GM12874 (cell line): ENCODE measurements at regions not wholly inside any gene's neighbourhood (a gene's known extent, or its start where the extent isn't known, plus 50 kb on each side); places are given as distances from the start of the nearest gene placed in this dataset.

Experiments used
- CTCF ChIP-seq: IDR thresholded peaks from 2 replicates; pipeline ENCODE4 v1.5.1; 2011; ENCODE audit warnings: low read depth, mild to moderate bottlenecking, control low read depth, low read length, moderate library complexity; ENCODE audit not compliant: insufficient read depth

DNA sequence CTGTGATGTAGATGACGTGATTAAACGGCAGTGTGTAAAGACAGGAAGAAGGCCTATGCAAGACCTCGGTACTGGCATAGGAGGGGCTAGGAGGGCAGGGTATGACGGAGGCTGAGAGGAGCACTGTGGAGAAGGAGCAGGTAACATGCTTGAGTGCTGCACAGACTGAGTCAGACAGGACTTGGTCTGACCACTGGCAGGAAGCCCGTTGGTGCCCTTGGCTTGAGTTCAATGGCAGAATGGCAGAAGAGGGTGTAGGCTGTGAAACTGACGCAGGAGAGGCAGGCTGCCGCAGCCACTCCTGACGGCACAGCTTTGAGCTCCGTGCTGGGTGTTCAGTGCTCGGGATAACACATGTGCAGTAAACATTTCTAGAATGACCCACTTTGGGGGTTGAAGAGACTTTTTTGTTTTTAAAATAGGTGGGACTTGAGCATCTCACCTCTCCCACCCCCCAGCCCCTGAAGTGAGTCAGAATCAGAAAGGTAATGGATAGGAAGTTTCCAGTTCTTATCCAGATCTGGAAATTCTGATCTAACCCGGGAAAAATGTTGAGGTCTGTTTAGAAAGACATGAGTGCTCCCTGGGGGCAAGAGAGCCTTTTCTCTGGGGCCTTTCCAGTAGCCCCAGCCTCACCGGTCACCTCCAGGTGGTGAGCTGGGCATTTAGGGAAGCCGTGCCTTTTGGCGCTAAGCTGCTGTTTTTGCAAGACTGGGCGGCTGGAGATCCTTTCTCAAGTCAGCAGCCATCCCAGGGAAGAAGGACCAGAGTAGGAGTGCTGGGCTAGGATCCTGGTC lies 126.4 kb downstream of the RPLP1 start:
- no peak for TF ChIP-seq CTCF

GRCh38 chr15:69579950-69580618 lies 127.5 kb downstream of the RPLP1 start:
- TF ChIP-seq CTCF = no peak

DNA sequence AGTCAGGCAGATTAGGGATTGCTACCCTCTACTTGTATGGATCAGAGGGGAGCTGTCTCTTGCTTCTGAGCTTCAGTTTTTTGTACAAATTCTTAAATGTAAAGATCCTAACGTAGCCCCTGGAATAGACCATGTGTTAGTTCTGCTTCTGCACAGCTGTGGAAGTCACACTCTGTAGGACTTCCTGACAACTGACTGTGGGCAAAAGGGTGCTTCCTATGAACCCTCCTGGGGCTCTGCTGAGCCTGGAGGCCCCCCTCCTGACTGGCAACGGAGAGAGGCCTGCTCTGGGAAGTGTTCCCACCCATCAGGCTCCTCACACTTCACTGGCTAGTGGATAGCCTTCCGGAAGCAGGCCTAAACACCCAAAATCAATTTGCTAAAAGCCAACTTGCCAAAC lies 131.0 kb downstream of the RPLP1 start:
- TF ChIP-seq CTCF = no peak

DNA sequence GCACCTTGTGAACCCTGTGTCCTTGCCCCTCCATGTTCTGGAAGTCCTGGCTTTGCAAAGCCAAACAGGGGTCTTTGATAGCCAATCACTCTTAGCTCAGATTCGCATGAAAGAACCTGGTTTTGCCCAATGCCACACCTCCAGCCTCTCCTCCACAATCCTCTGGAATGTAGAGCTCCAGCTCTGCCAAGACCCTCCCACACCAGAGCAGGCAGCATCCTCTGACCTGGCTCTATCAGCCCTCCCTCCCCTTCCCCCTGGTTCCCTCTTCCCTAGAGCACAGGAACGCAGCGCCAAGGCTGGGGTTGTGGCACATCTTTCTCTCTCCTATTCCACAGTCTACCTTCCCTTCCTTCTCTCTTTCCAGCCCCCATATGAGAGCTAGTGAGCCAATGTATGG lies 133.3 kb downstream of the RPLP1 start:
- TF ChIP-seq CTCF = no peak

DNA sequence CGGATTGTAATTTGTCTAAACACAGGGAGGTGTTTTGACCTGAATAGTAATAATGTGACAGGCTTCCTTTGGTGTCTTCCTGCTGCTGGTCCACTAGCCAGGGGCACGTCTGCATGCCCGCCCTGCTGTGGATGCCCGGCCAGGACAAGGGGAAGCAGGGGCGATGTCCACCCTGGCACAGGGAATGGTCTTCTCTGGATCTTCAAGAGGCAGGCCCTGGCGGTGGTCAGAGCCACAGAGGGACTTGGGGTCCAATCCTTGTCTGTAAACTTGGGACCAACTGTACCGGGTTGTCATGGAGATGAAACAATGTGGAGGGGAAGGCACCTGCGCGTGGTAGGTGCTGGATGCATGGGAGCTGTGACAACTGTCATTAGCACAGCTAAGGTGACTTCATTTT lies 134.1 kb downstream of the RPLP1 start:
- TF ChIP-seq CTCF = no peak

DNA sequence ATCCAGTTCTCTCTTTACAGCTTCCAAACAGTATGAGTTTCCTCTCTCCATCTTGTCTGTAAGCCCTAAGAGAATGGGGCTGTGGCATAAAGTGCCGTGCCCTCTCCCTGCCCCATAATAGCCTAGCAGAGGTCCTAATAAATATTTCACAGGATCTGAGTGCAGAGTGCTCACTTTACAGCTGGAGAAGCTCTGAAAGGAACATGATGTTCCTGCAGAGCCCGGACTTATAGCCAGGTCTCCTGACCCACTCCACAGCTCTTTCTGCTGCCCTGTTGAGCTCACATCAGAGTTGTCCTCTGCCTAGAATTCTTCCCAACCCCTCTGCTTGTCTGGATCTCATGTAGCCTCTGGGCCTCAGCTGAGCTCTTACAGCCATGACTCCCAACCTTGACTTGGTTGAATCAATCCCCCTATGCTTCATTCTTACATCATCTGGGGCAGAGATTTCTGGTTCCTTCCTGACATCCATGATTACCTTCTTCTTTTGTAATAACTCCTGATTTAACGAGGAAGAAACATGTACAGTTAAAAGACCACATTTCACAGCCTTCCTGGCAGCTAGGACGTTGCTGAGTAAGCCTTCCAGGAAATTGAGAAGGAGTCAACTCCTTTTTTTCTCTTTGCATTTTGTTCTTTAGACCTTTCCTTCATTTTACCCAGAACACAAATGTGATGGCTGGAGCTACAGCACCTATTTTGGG lies 135.3 kb downstream of the RPLP1 start:
- no peak for TF ChIP-seq CTCF

- TF ChIP-seq CTCF = no peak
These were observed 137.6 kb downstream of the RPLP1 start for GRCh38 chr15:69590201-69590710.
